Liver (tissue), 8 donors: ENCODE measurements at regions not wholly inside any gene's neighbourhood (a gene's known extent, or its start where the extent isn't known, plus 50 kb on each side); places are given as distances from the start of the nearest gene placed in this dataset.
"Not testable (repeated sequence)": the region's sequence is repeated elsewhere in the genome, so short reads cannot be mapped to it uniquely, and the experiment has no call there.

Source experiments
- DNase-seq: peaks from one replicate; pipeline ENCODE4 v3.0.0-alpha.2; 2017; ENCODE audit warnings: low spot score
- H3K27ac ChIP-seq, 2 donors: one replicate each; pipeline ENCODE4 v1.7.0; 2013; ENCODE audit warnings: inconsistent platforms in 2 of 2, low read length in 2 of 2, control low read depth in 1 of 2, low read depth in 1 of 2, mild to moderate bottlenecking in 1 of 2
- H3K27me3 ChIP-seq, 4 donors: one replicate each; pipeline versions ENCODE4 v1.6.1 to v1.7.0; 2013; ENCODE audit warnings: low read length in 3 of 4, inconsistent platforms in 1 of 4, mild to moderate bottlenecking in 1 of 4, moderate library complexity in 1 of 4; ENCODE audit not compliant: control insufficient read depth in 4 of 4, insufficient read depth in 4 of 4
- H3K36me3 ChIP-seq, 4 donors: one replicate each; pipeline versions ENCODE4 v1.6.1 to v1.7.0; 2013; ENCODE audit warnings: low read length in 3 of 4, mild to moderate bottlenecking in 3 of 4, low read depth in 1 of 4, moderate library complexity in 1 of 4; ENCODE audit not compliant: control insufficient read depth in 4 of 4, insufficient read depth in 3 of 4
- H3K4me1 ChIP-seq, 4 donors: one replicate each; pipeline versions ENCODE4 v1.6.1 to v1.7.0; 2013; ENCODE audit warnings: low read length in 3 of 4, mild to moderate bottlenecking in 3 of 4, moderate library complexity in 1 of 4; ENCODE audit not compliant: control insufficient read depth in 4 of 4, insufficient read depth in 4 of 4
- H3K4me3 ChIP-seq, 3 donors: one replicate each; pipeline versions ENCODE4 v1.6.1 to v1.7.0; 2013; ENCODE audit warnings: low read length in 3 of 3, control low read depth in 1 of 3, low read depth in 1 of 3, mild to moderate bottlenecking in 1 of 3
- H3K9ac ChIP-seq, 2 donors: one replicate each; pipeline ENCODE4 v1.7.0; 2013; ENCODE audit warnings: low read length in 2 of 2, mild to moderate bottlenecking in 2 of 2, moderate library complexity in 2 of 2, control low read depth in 1 of 2, low read depth in 1 of 2
- H3K9me3 ChIP-seq, 4 donors: one replicate each; pipeline versions ENCODE4 v1.6.1 to v1.7.0; 2013; ENCODE audit warnings: low read length in 3 of 4; ENCODE audit not compliant: control insufficient read depth in 4 of 4
- EGR1 ChIP-seq, 2 donors: IDR thresholded peaks; 2 replicates each; pipeline ENCODE4 v1.6.1; 2016 to 2018; ENCODE audit warnings: antibody characterized with exemption in 2 of 2, low read depth in 2 of 2
- FOXA1 ChIP-seq: IDR thresholded peaks from 2 replicates; pipeline ENCODE4 v1.6.1; 2016; ENCODE audit warnings: antibody characterized with exemption
- FOXA2 ChIP-seq: IDR thresholded peaks from 2 replicates; pipeline ENCODE4 v1.6.1; 2016; ENCODE audit warnings: antibody characterized with exemption
- GABPA ChIP-seq, 2 donors: IDR thresholded peaks in 1 of 2; conservative IDR thresholded peaks in 1 of 2; 2 replicates each; pipeline ENCODE4 v1.6.1; 2016; ENCODE audit warnings: antibody characterized with exemption in 2 of 2, mild to moderate bottlenecking in 1 of 2, moderate library complexity in 1 of 2
- HNF4A ChIP-seq, 2 donors: conservative IDR thresholded peaks; 2 replicates each; pipeline ENCODE4 v1.6.1; 2016; ENCODE audit warnings: antibody characterized with exemption in 2 of 2, mild to moderate bottlenecking in 2 of 2
- HNF4G ChIP-seq: IDR thresholded peaks from 2 replicates; pipeline ENCODE4 v1.6.1; 2016; ENCODE audit warnings: antibody characterized with exemption
- JUND ChIP-seq, 2 donors: IDR thresholded peaks; 2 replicates each; pipeline ENCODE4 v1.6.1; 2016; ENCODE audit warnings: antibody characterized with exemption in 2 of 2
- NR2F2 ChIP-seq: IDR thresholded peaks from 2 replicates; pipeline ENCODE4 v1.6.1; 2016; ENCODE audit warnings: antibody characterized with exemption
- RAD21 ChIP-seq, 2 donors: IDR thresholded peaks; 2 replicates each; pipeline ENCODE4 v1.6.1; 2016; ENCODE audit warnings: antibody characterized with exemption in 2 of 2, mild to moderate bottlenecking in 2 of 2
- RXRA ChIP-seq, 2 donors: IDR thresholded peaks; 2 replicates each; pipeline ENCODE4 v1.6.1; 2017 to 2018; ENCODE audit warnings: antibody characterized with exemption in 2 of 2, mild to moderate bottlenecking in 1 of 2
- SP1 ChIP-seq: IDR thresholded peaks from 2 replicates; pipeline ENCODE4 v1.6.1; 2018; ENCODE audit warnings: antibody characterized with exemption, mild to moderate bottlenecking
- TAF1 ChIP-seq: conservative IDR thresholded peaks from 2 replicates; pipeline ENCODE4 v1.6.1; 2016; ENCODE audit warnings: antibody characterized with exemption, mild to moderate bottlenecking
- YY1 ChIP-seq: IDR thresholded peaks from 2 replicates; pipeline ENCODE4 v1.6.1; 2016; ENCODE audit warnings: antibody characterized with exemption, mild to moderate bottlenecking
- WGBS: extraction: QIAGEN DNeasy Blood & Tissue Kit; methylation state at CpG from one replicate; pipeline ENCODE4 v1.1.7; 2013; 5-methylcytosine and 5-hydroxymethylcytosine counted together
- TF ChIP-seq, protein P1 (sequence below): fragments of 150-350 bp; IDR thresholded peaks from 2 replicates; pipeline ENCODE4 v1.5.1; 2017; ENCODE audit warnings: improper control_type of control experiment, low read depth, low read length; ENCODE audit not compliant: missing input control
- TF ChIP-seq, protein P2 (sequence below): IDR thresholded peaks from 2 replicates; pipeline ENCODE4 v1.6.1; 2016; ENCODE audit warnings: antibody characterized with exemption
- TF ChIP-seq, protein P3 (sequence below): IDR thresholded peaks from 2 replicates; pipeline ENCODE4 v1.6.1; 2016; ENCODE audit warnings: antibody characterized with exemption
- TF ChIP-seq, protein P4 (sequence below): IDR thresholded peaks from 2 replicates; pipeline ENCODE4 v1.6.1; 2016; ENCODE audit warnings: antibody characterized with exemption, mild to moderate bottlenecking
- donor health status: healthy.
- donor health status: healthy.
- donor health status: healthy.
- donor health status: healthy.
- donor health status: healthy.

DNA sequence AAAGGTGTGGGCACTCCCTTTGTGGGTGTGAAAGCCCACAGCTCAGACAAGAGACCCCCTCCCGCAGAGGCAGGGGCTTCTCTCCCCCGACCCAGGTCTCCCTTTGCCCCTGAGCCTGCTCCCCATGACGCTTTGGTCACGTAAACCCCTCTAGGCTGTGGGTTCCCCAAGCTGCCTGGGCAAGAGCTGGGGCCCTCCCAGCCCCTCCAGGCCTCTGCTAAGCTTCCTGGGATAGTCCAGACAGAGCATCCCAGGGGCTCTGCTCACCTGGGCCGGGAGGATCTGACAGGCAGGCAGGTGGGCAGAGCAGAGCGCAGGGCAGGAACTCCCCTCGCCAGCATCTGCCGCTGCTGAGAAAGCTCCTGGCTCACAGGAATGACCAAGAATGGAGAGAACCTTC lies 177.3 kb downstream of the BANP start:
- WGBS, result 84% methylated on average over 8 of the region's 8 CpGs
- Histone ChIP-seq H3K4me3 (no peak overlapping the region), H3K9me3 (no peaks in the 10 kb centered on the region), H3K36me3 (no peaks in the 10 kb centered on the region), H3K27ac (no peak overlapping the region), H3K27me3 (no peaks in the 10 kb centered on the region), H3K4me1 (no peaks in the 10 kb centered on the region), H3K9ac (no peak overlapping the region)
- no peak for DNase-seq
- TF ChIP-seq YY1 (no peak), FOXA1 (no peak), JUND (IDR thresholded peaks at IDR 0.05) (no peak), TAF1 (no peak), FOXA2 (no peak), SP1 (no peak), GABPA (IDR thresholded peaks at IDR 0.05 in 1 of 2, conservative IDR thresholded peaks at IDR 0.05 in 1 of 2) (no peak), RXRA (IDR thresholded peaks at IDR 0.05) (no peak), HNF4A (conservative IDR thresholded peaks at IDR 0.05) (no peak), NR2F2 (no peak), EGR1 (IDR thresholded peaks at IDR 0.05; ENCODE audit: low read depth in 2 of 2) (no peak), RAD21 (IDR thresholded peaks at IDR 0.05) (no peak)
- TF ChIP-seq, protein P1, sequence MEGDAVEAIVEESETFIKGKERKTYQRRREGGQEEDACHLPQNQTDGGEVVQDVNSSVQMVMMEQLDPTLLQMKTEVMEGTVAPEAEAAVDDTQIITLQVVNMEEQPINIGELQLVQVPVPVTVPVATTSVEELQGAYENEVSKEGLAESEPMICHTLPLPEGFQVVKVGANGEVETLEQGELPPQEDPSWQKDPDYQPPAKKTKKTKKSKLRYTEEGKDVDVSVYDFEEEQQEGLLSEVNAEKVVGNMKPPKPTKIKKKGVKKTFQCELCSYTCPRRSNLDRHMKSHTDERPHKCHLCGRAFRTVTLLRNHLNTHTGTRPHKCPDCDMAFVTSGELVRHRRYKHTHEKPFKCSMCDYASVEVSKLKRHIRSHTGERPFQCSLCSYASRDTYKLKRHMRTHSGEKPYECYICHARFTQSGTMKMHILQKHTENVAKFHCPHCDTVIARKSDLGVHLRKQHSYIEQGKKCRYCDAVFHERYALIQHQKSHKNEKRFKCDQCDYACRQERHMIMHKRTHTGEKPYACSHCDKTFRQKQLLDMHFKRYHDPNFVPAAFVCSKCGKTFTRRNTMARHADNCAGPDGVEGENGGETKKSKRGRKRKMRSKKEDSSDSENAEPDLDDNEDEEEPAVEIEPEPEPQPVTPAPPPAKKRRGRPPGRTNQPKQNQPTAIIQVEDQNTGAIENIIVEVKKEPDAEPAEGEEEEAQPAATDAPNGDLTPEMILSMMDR, result no peak
- TF ChIP-seq, protein P2, sequence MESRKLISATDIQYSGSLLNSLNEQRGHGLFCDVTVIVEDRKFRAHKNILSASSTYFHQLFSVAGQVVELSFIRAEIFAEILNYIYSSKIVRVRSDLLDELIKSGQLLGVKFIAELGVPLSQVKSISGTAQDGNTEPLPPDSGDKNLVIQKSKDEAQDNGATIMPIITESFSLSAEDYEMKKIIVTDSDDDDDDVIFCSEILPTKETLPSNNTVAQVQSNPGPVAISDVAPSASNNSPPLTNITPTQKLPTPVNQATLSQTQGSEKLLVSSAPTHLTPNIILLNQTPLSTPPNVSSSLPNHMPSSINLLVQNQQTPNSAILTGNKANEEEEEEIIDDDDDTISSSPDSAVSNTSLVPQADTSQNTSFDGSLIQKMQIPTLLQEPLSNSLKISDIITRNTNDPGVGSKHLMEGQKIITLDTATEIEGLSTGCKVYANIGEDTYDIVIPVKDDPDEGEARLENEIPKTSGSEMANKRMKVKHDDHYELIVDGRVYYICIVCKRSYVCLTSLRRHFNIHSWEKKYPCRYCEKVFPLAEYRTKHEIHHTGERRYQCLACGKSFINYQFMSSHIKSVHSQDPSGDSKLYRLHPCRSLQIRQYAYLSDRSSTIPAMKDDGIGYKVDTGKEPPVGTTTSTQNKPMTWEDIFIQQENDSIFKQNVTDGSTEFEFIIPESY, result no peak
- TF ChIP-seq, protein P3, sequence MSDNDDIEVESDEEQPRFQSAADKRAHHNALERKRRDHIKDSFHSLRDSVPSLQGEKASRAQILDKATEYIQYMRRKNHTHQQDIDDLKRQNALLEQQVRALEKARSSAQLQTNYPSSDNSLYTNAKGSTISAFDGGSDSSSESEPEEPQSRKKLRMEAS, result no peak

DNA sequence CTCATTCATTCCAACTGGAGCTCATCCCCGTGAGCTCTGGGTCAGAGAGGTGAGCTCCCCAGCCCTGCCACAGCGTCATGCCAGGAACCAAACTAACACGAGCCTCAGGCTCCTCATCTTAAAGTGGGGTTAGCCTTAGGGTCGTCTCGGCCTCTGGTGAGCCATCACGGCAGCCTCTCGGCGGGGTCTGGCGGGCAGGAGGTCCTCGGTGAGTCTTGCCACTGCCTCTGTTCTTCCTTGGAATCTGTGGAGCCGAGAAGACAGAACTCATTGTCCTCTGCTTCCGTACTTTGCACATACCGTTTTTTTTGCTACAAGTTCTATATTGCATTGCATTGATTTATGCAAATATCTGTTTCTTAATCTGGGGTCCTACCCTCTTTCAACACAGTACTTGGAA lies 177.9 kb downstream of the BANP start:
- H3K27ac ChIP-seq, H3K9me3 ChIP-seq, H3K36me3 ChIP-seq, H3K4me3 ChIP-seq, DNase-seq, H3K27me3 ChIP-seq, H3K9ac ChIP-seq, H3K4me1 ChIP-seq: not testable (repeated sequence)
- WGBS, result 78% methylated on average over 13 of the region's 13 CpGs

DNA sequence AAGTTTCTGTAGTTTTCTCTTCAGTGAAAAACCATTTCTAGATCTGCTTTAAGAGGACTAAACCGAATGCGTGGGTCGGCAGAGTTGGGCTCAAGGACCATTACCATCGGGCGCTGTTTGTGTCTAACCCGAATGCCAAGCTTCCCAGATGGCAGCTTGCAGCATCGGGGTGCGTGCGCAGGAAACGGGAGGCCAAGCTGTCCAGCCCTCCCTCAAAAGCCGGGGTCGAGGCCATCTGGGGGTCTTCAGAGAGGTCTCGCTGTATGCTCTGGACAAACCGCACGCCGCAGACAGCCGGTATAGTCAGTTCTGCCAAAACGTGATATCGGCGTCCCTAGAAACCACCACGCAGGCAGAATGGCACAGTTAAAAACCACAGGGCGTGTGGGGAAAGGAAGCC lies 178.8 kb downstream of the BANP start:
- TF ChIP-seq HNF4G, result no peak
- TF ChIP-seq FOXA1, result no peak
- TF ChIP-seq, protein P4, sequence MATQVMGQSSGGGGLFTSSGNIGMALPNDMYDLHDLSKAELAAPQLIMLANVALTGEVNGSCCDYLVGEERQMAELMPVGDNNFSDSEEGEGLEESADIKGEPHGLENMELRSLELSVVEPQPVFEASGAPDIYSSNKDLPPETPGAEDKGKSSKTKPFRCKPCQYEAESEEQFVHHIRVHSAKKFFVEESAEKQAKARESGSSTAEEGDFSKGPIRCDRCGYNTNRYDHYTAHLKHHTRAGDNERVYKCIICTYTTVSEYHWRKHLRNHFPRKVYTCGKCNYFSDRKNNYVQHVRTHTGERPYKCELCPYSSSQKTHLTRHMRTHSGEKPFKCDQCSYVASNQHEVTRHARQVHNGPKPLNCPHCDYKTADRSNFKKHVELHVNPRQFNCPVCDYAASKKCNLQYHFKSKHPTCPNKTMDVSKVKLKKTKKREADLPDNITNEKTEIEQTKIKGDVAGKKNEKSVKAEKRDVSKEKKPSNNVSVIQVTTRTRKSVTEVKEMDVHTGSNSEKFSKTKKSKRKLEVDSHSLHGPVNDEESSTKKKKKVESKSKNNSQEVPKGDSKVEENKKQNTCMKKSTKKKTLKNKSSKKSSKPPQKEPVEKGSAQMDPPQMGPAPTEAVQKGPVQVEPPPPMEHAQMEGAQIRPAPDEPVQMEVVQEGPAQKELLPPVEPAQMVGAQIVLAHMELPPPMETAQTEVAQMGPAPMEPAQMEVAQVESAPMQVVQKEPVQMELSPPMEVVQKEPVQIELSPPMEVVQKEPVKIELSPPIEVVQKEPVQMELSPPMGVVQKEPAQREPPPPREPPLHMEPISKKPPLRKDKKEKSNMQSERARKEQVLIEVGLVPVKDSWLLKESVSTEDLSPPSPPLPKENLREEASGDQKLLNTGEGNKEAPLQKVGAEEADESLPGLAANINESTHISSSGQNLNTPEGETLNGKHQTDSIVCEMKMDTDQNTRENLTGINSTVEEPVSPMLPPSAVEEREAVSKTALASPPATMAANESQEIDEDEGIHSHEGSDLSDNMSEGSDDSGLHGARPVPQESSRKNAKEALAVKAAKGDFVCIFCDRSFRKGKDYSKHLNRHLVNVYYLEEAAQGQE, result no peak
- TF ChIP-seq, protein P2, result no peak
- Histone ChIP-seq H3K27ac (no peak overlapping the region), H3K27me3 (no peaks in the 10 kb centered on the region), H3K4me1 (no peaks in the 10 kb centered on the region), H3K4me3 (no peak overlapping the region), H3K9me3 (no peaks in the 10 kb centered on the region), H3K9ac (no peak overlapping the region), H3K36me3 (no peaks in the 10 kb centered on the region)
- no peak for DNase-seq
- WGBS, result 89% methylated on average over 22 of the region's 22 CpGs
